HL-60/S4 treated with retinoic acid at 250 ng/mL for 4 days and 3 days (cell line): ENCODE measurements at regions not wholly inside any gene's neighbourhood (a gene's known extent, or its start where the extent isn't known, plus 50 kb on each side); places are given as distances from the start of the nearest gene placed in this dataset.

Experiments used
- in situ Hi-C: fragments of 300-500 bp; cut with MboI; formaldehyde crosslinking; loops from 2 replicates; pipeline ENCODE4 v1.7.0; 2022; ENCODE audit warnings: low sequenced_read_pairs

- in situ Hi-C loops = no loop called here
Observed at GRCh38 chr2:151087377-151087776, 174.3 kb downstream of the RBM43 start.

GRCh38 chr2:151085181-151085611 is 176.5 kb downstream of the RBM43 start:
- in situ Hi-C loops = no loop called here

GRCh38 chr2:151083856-151084795 is 177.5 kb downstream of the RBM43 start:
- in situ Hi-C loops = no loop called here

GRCh38 chr2:151078889-151079288 is 182.8 kb downstream of the RBM43 start:
- in situ Hi-C loops = no loop called here

- in situ Hi-C loops = no loop called here
Observed at GRCh38 chr2:151071906-151072305, 189.8 kb downstream of the RBM43 start.

GRCh38 chr2:151071382-151071781 is 190.3 kb downstream of the RBM43 start:
- in situ Hi-C loops = no loop called here

GRCh38 chr2:151070253-151070652 is 191.4 kb downstream of the RBM43 start:
- in situ Hi-C loops = no loop called here

GRCh38 chr2:151067658-151068369 is 193.8 kb downstream of the RBM43 start:
- in situ Hi-C loops = no loop called here

GRCh38 chr2:151063271-151063670 is 198.4 kb downstream of the RBM43 start:
- in situ Hi-C loops = no loop called here

GRCh38 chr2:151060287-151060686 is 201.4 kb downstream of the RBM43 start:
- in situ Hi-C loops = no loop called here

- in situ Hi-C loops = no loop called here
Observed at GRCh38 chr2:151056870-151057269, 204.8 kb downstream of the RBM43 start.

GRCh38 chr2:151053661-151053990 is 208.0 kb downstream of the RBM43 start:
- in situ Hi-C loops = no loop called here

- in situ Hi-C loops = no loop called here
Observed at GRCh38 chr2:151052850-151053660, 208.6 kb downstream of the RBM43 start.

- in situ Hi-C loops = no loop called here
Observed at GRCh38 chr2:151051574-151052220, 210.0 kb downstream of the RBM43 start.

GRCh38 chr2:151049746-151050145 is 211.9 kb downstream of the RBM43 start:
- in situ Hi-C loops = loop anchor here (25.0 kb wide), 1 partner anchor 1437 kb away; no protein-coding TSS in a partner anchor

- in situ Hi-C loops = loop anchor here (25.0 kb wide), 1 partner anchor 1436 kb away; no protein-coding TSS in a partner anchor
Observed at GRCh38 chr2:151048331-151049054, 213.2 kb downstream of the RBM43 start.

- in situ Hi-C loops = loop anchor here (25.0 kb wide), 1 partner anchor 1431 kb away; no protein-coding TSS in a partner anchor
Observed at GRCh38 chr2:151043484-151043883, 218.2 kb downstream of the RBM43 start.

GRCh38 chr2:151042964-151043363 is 218.7 kb downstream of the RBM43 start:
- in situ Hi-C loops = loop anchor here (25.0 kb wide), 1 partner anchor 1431 kb away; no protein-coding TSS in a partner anchor

- in situ Hi-C loops = loop anchor here (25.0 kb wide), 1 partner anchor 1428 kb away; no protein-coding TSS in a partner anchor
Observed at GRCh38 chr2:151040039-151040438, 221.6 kb downstream of the RBM43 start.

GRCh38 chr2:151038516-151038915 is 223.1 kb downstream of the RBM43 start:
- in situ Hi-C loops = loop anchor here (25.0 kb wide), 1 partner anchor 1426 kb away; no protein-coding TSS in a partner anchor
